HepG2 (cell line): ENCODE measurements at regions not wholly inside any gene's neighbourhood (a gene's known extent, or its start where the extent isn't known, plus 50 kb on each side); places are given as distances from the start of the nearest gene placed in this dataset.

Source experiments
- ATAC-seq: fragments of 200-7000 bp; cut with Tn5 transposase; 3 replicates; pipeline ENCODE4 v1.9.1; 2020; ENCODE audit warnings: mild to moderate bottlenecking, moderate library complexity
- BruUV-seq: library from RNA; stranded (reverse); fragments of 400-500 nt; replicated peaks from 2 replicates; lab custom pipeline; 2021; lab: Mats Ljungman, UMichigan
- CTCF ChIA-PET: fragments of 300-600 bp; formaldehyde crosslinking; extraction: SDS; loops from one replicate; lab custom pipeline; 2021; ENCODE audit warnings: low total read pairs, inconsistent platforms, low intra/inter-chr PET ratio; lab: Yijun Ruan, JAX
- POLR2A ChIA-PET: fragments of 350-600 bp; sonication (Branson Sonifier 250); formaldehyde crosslinking; loops from one replicate; lab custom pipeline; 2020; ENCODE audit warnings: antibody characterized with exemption, inconsistent platforms; lab: Yijun Ruan, JAX
- DNase-seq: peaks from one replicate; pipeline ENCODE4 v3.0.0-alpha.2; 2015; ENCODE audit warnings: low spot score
- FAIRE-seq: peaks from 3 replicates; lab custom pipeline; 2011; peaks lifted over from hg19 to GRCh38; lab: Jason Lieb, UNC
- H2AFZ ChIP-seq: one replicate; pipeline ENCODE4 v1.6.1; 2011; ENCODE audit warnings: low read length, inconsistent platforms
- H3K27ac ChIP-seq: fragments of 300-600 bp; 3 replicates; pipeline ENCODE4 v1.8.0; 2011; ENCODE audit warnings: mixed run types, mild to moderate bottlenecking, mixed read lengths, low read length, inconsistent platforms; ENCODE audit not compliant: insufficient read depth; ENCODE audit errors: extremely low read length
- H3K27me3 ChIP-seq, 2 experiments: fragments of 200-600 bp in 1 of 2; 2 replicates in 1 of 2; 3 replicates in 1 of 2; pipeline versions ENCODE4 v1.6.0 to v1.8.0; 2011; ENCODE audit warnings: low read length in 2 of 2, mild to moderate bottlenecking in 2 of 2, moderate library complexity in 2 of 2, inconsistent platforms in 1 of 2; ENCODE audit not compliant: insufficient read depth in 2 of 2, control insufficient read depth in 1 of 2
- H3K36me3 ChIP-seq, 2 experiments: fragments of 200-600 bp in 1 of 2; replicated peaks in 1 of 2; 2 replicates in 1 of 2; 3 replicates in 1 of 2; pipeline versions ENCODE4 v1.5.1 to v1.8.0; 2011; ENCODE audit warnings: low read length in 2 of 2, inconsistent platforms in 1 of 2; ENCODE audit not compliant: insufficient read depth in 2 of 2, control insufficient read depth in 1 of 2
- H3K4me1 ChIP-seq: 2 replicates; pipeline ENCODE4 v1.5.1; 2012; ENCODE audit warnings: low read length, inconsistent platforms; ENCODE audit not compliant: insufficient read depth
- H3K4me2 ChIP-seq: 2 replicates; pipeline ENCODE4 v1.6.0; 2011; ENCODE audit warnings: low read depth, low read length, inconsistent platforms
- H3K4me3 ChIP-seq, 3 experiments: fragments of 200-600 bp in 1 of 3; sonication (generic), shearing (Covaris generic) in 1 of 3; replicated peaks in 1 of 3; 2 replicates each; pipeline ENCODE4 v1.5.1; 2011 to 2016; ENCODE audit warnings: low read length in 3 of 3, inconsistent platforms in 2 of 3, low read depth in 2 of 3, mild to moderate bottlenecking in 2 of 3, control low read depth in 1 of 3, mixed read lengths in 1 of 3; ENCODE audit not compliant: insufficient read depth in 1 of 3
- H3K79me2 ChIP-seq: one replicate; pipeline ENCODE4 v1.6.1; 2011; ENCODE audit warnings: low read length, inconsistent platforms; ENCODE audit not compliant: insufficient read depth
- H3K9ac ChIP-seq: 2 replicates; pipeline ENCODE4 v1.6.0; 2011; ENCODE audit warnings: mild to moderate bottlenecking, low read depth, low read length, inconsistent platforms; ENCODE audit not compliant: insufficient read depth
- H3K9me3 ChIP-seq: 2 replicates; pipeline ENCODE4 v1.5.1; 2012; ENCODE audit warnings: mild to moderate bottlenecking, low read length
- H4K20me1 ChIP-seq: 2 replicates; pipeline ENCODE4 v1.6.0; 2011; ENCODE audit warnings: inconsistent platforms, mild to moderate bottlenecking, low read length, moderate library complexity; ENCODE audit not compliant: insufficient read depth
- FOXO1 ChIP-seq: sonication (generic); formaldehyde crosslinking; IDR thresholded peaks from 2 replicates; pipeline ENCODE4 v1.4.0; 2020; ENCODE audit warnings: missing genetic modification reagents
- HBP1 ChIP-seq: IDR thresholded peaks from 2 replicates; pipeline ENCODE4 v1.6.1; 2016; ENCODE audit warnings: low read depth, control low read depth
- MYC ChIP-seq: sonication (generic); formaldehyde crosslinking; IDR thresholded peaks from 2 replicates; pipeline ENCODE4 v1.9.0; 2021; ENCODE audit warnings: missing genetic modification reagents, borderline replicate concordance
- PRMT3 ChIP-seq: sonication (generic); formaldehyde crosslinking; IDR thresholded peaks from 2 replicates; pipeline ENCODE4 v1.8.1; 2022; ENCODE audit warnings: low read depth, mild to moderate bottlenecking, moderate library complexity, missing genetic modification reagents, borderline replicate concordance
- SP4 ChIP-seq: sonication (generic); formaldehyde crosslinking; IDR thresholded peaks from 2 replicates; pipeline ENCODE4 v1.8.1; 2023; ENCODE audit warnings: mild to moderate bottlenecking, missing genetic modification reagents
- ZBTB40 ChIP-seq, 2 experiments: fragments of 450-650 bp in 1 of 2; sonication (generic) in 1 of 2; formaldehyde crosslinking in 1 of 2; IDR thresholded peaks; 2 replicates each; pipeline versions ENCODE4 v1.6.1 to v1.8.0; 2016 to 2022; ENCODE audit warnings: antibody characterized with exemption in 1 of 2, mild to moderate bottlenecking in 1 of 2, missing genetic modification reagents in 1 of 2
- ZNF33A ChIP-seq: sonication (generic); formaldehyde crosslinking; IDR thresholded peaks from 2 replicates; pipeline ENCODE4 v1.5.1; 2020; ENCODE audit warnings: missing genetic modification reagents, mild to moderate bottlenecking, moderate library complexity, borderline replicate concordance
- ZNF484 ChIP-seq: sonication (generic); formaldehyde crosslinking; IDR thresholded peaks from 2 replicates; pipeline ENCODE4 v1.5.1; 2020; ENCODE audit warnings: mild to moderate bottlenecking, low read depth, missing genetic modification reagents, borderline replicate concordance
- ZNF879 ChIP-seq: sonication (generic); formaldehyde crosslinking; IDR thresholded peaks from 2 replicates; pipeline ENCODE4 v1.8.1; 2023; ENCODE audit warnings: missing genetic modification reagents
- WGBS: methylation state at CpG from one replicate; pipeline ENCODE4 v1.1.6; 2017; ENCODE audit warnings: low lambda C conversion rate; 5-methylcytosine and 5-hydroxymethylcytosine counted together
- in situ Hi-C: cut with HindIII; loops from 2 replicates; pipeline ENCODE4 v1.10.0; 2017; ENCODE audit warnings: low pct_unique_long_range_greater_than_20kb; ENCODE audit not compliant: extremely low pct_ligation_motif_present
- intact Hi-C: fragments of 100-400 bp; cut with micrococcal nuclease; formaldehyde crosslinking; loops from one replicate; pipeline ENCODE4 v1.10.0; 2022; ENCODE audit not compliant: unreplicated experiment
- TF ChIP-seq, protein P1 (sequence below), 2 experiments: fragments of 450-650 bp in 1 of 2; sonication (generic) in 1 of 2; formaldehyde crosslinking; IDR thresholded peaks; 2 replicates each; pipeline versions ENCODE4 v1.5.0 to v1.8.0; 2020 to 2022; ENCODE audit warnings: mild to moderate bottlenecking in 1 of 2, missing genetic modification reagents in 1 of 2

DNA sequence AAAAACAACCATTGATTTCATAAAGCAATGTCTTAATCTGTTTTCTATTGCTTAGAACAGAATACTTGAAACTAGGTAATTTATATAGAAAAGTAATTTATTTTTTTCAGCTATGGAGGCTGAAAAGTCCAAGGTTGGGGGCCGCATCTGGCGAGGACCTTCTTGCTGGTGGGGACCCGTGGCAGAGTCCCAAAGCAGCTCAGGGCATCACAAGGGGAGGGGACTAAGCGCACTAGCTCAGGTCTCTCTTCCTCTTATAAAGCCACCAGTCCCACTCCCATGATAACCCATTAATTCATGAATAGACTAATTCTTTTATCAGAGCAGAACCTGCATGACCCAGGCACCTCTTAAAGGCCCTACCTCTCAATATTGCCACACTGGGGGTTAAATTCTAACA, 87.2 kb upstream of the KLF13 start:
- Histone ChIP-seq H3K27ac (no peak overlapping the region), H3K9me3 (no peaks in the 10 kb centered on the region), H3K4me1 (peaks cover 21% of the 10 kb centered on the region), H4K20me1 (no peaks in the 10 kb centered on the region), H3K4me2 (no peak overlapping the region), H3K27me3 (peaks cover 0 to 3% of the 10 kb centered on the region in 2 experiments; a peak in 1 of 5 replicates), H3K9ac (no peak overlapping the region), H3K36me3 (no peaks in the 10 kb centered on the region), H3K4me3 (no peak overlapping the region), H3K79me2 (no peaks in the 10 kb centered on the region), H2AFZ (no peak overlapping the region)
- intact Hi-C loops (no loop called here), in situ Hi-C loops (no loop called here)
- POLR2A ChIA-PET: no interaction called here
- FAIRE-seq (no peak), DNase-seq (no peak), ATAC-seq (no peak)
- 51% methylated on average over 4 of the region's 4 CpGs for WGBS
- no TSS peak for BruUV-seq
- CTCF ChIA-PET: no interaction called here
- no peak for TF ChIP-seq SP4 (CRISPR knock-in tag)
- TF ChIP-seq ZNF33A (CRISPR knock-in tag): no peak
- no peak for TF ChIP-seq MYC (CRISPR knock-in tag)
- no peak for TF ChIP-seq ZNF484 (CRISPR knock-in tag)
- no peak for TF ChIP-seq ZNF879
- no peak for TF ChIP-seq FOXO1 (CRISPR knock-in tag)
- TF ChIP-seq PRMT3 (CRISPR knock-in tag): no peak
- TF ChIP-seq ZBTB40 (IDR thresholded peaks at IDR 0.05): no peak
- TF ChIP-seq ZBTB40 (CRISPR knock-in tag; IDR thresholded peaks at IDR 0.05): no peak
- TF ChIP-seq, protein P1, sequence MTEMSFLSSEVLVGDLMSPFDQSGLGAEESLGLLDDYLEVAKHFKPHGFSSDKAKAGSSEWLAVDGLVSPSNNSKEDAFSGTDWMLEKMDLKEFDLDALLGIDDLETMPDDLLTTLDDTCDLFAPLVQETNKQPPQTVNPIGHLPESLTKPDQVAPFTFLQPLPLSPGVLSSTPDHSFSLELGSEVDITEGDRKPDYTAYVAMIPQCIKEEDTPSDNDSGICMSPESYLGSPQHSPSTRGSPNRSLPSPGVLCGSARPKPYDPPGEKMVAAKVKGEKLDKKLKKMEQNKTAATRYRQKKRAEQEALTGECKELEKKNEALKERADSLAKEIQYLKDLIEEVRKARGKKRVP (CRISPR knock-in tag; IDR thresholded peaks at IDR 0.05): no peak
- no peak for TF ChIP-seq HBP1
